IPS-18a (cell line): ENCODE measurements at regions not wholly inside any gene's neighbourhood (a gene's known extent, or its start where the extent isn't known, plus 50 kb on each side); places are given as distances from the start of the nearest gene placed in this dataset.

Experiments used
- H3K27ac ChIP-seq: one replicate; pipeline ENCODE4 v1.5.1; 2013; ENCODE audit warnings: low read length
- H3K27me3 ChIP-seq: one replicate; pipeline ENCODE4 v1.6.1; 2013; ENCODE audit warnings: mild to moderate bottlenecking, low read length; ENCODE audit not compliant: control insufficient read depth, insufficient read depth
- H3K36me3 ChIP-seq: one replicate; pipeline ENCODE4 v1.6.1; 2013; ENCODE audit warnings: low read depth, low read length; ENCODE audit not compliant: control insufficient read depth
- H3K4me1 ChIP-seq: one replicate; pipeline ENCODE4 v1.6.1; 2013; ENCODE audit warnings: low read depth, low read length; ENCODE audit not compliant: control insufficient read depth
- H3K4me3 ChIP-seq: one replicate; pipeline ENCODE4 v1.5.1; 2013; ENCODE audit warnings: low read length
- H3K9ac ChIP-seq: one replicate; pipeline ENCODE4 v1.6.1; 2013; ENCODE audit warnings: mild to moderate bottlenecking, low read length, moderate library complexity
- H3K9me3 ChIP-seq: one replicate; pipeline ENCODE4 v1.6.1; 2013; ENCODE audit warnings: low read depth, low read length; ENCODE audit not compliant: control insufficient read depth

- no peak overlapping the region for H3K9ac ChIP-seq
- no peaks in the 10 kb centered on the region for H3K36me3 ChIP-seq
- no peak overlapping the region for H3K4me3 ChIP-seq
- no peaks in the 10 kb centered on the region for H3K27me3 ChIP-seq
- no peaks in the 10 kb centered on the region for H3K9me3 ChIP-seq
- H3K4me1 ChIP-seq = peaks cover 4% of the 10 kb centered on the region
- H3K27ac ChIP-seq = no peak overlapping the region
Measured at GRCh38 chr11:110373051-110373702, 56.6 kb upstream of the FDX1 start.

GRCh38 chr11:110374921-110375320 is 54.8 kb upstream of the FDX1 start:
- no peaks in the 10 kb centered on the region for H3K36me3 ChIP-seq
- H3K9me3 ChIP-seq = no peaks in the 10 kb centered on the region
- no peak overlapping the region for H3K4me3 ChIP-seq
- peaks cover 4% of the 10 kb centered on the region for H3K4me1 ChIP-seq
- no peaks in the 10 kb centered on the region for H3K27me3 ChIP-seq
- H3K27ac ChIP-seq = no peak overlapping the region
- no peak overlapping the region for H3K9ac ChIP-seq

- H3K9ac ChIP-seq = no peak overlapping the region
- H3K4me1 ChIP-seq = peaks cover 4% of the 10 kb centered on the region
- H3K27ac ChIP-seq = no peak overlapping the region
- H3K36me3 ChIP-seq = no peaks in the 10 kb centered on the region
- H3K27me3 ChIP-seq = no peaks in the 10 kb centered on the region
- H3K9me3 ChIP-seq = no peaks in the 10 kb centered on the region
- H3K4me3 ChIP-seq = no peak overlapping the region
Measured at GRCh38 chr11:110375351-110375750, 54.4 kb upstream of the FDX1 start.

- H3K36me3 ChIP-seq = no peaks in the 10 kb centered on the region
- H3K27ac ChIP-seq = no peak overlapping the region
- no peak overlapping the region for H3K9ac ChIP-seq
Measured at GRCh38 chr11:110376021-110376420, 53.7 kb upstream of the FDX1 start.

GRCh38 chr11:110376711-110377324 is 52.9 kb upstream of the FDX1 start:
- H3K4me1 ChIP-seq = peaks cover 4% of the 10 kb centered on the region
- H3K4me3 ChIP-seq = no peak overlapping the region
- H3K9me3 ChIP-seq = no peaks in the 10 kb centered on the region
- H3K36me3 ChIP-seq = no peaks in the 10 kb centered on the region
- no peak overlapping the region for H3K9ac ChIP-seq
- H3K27ac ChIP-seq = no peak overlapping the region
- no peaks in the 10 kb centered on the region for H3K27me3 ChIP-seq

More at GRCh38 chr11:110376021-110376420, 53.7 kb upstream of the FDX1 start:
- Histone ChIP-seq H3K4me1 (peaks cover 4% of the 10 kb centered on the region), H3K4me3 (no peak overlapping the region), H3K27me3 (no peaks in the 10 kb centered on the region), H3K9me3 (no peaks in the 10 kb centered on the region)

GRCh38 chr11:110377434-110377833 is 52.3 kb upstream of the FDX1 start:
- no peaks in the 10 kb centered on the region for H3K36me3 ChIP-seq
- no peak overlapping the region for H3K27ac ChIP-seq
- H3K9ac ChIP-seq = no peak overlapping the region
- H3K27me3 ChIP-seq = no peaks in the 10 kb centered on the region
- no peak overlapping the region for H3K4me3 ChIP-seq
- no peaks in the 10 kb centered on the region for H3K9me3 ChIP-seq
- H3K4me1 ChIP-seq = peaks cover 4% of the 10 kb centered on the region

- Histone ChIP-seq H3K4me1 (peaks cover 4% of the 10 kb centered on the region), H3K4me3 (no peak overlapping the region), H3K9me3 (no peaks in the 10 kb centered on the region), H3K27me3 (no peaks in the 10 kb centered on the region), H3K36me3 (no peaks in the 10 kb centered on the region), H3K9ac (no peak overlapping the region), H3K27ac (no peak overlapping the region)
Measured at GRCh38 chr11:110379261-110379660, 50.5 kb upstream of the FDX1 start.

GRCh38 chr11:110379936-110380335 is 49.8 kb upstream of the FDX1 start:
- peaks cover 4% of the 10 kb centered on the region for H3K4me1 ChIP-seq
- H3K9me3 ChIP-seq = no peaks in the 10 kb centered on the region
- H3K36me3 ChIP-seq = no peaks in the 10 kb centered on the region
- H3K27ac ChIP-seq = no peak overlapping the region
- no peak overlapping the region for H3K9ac ChIP-seq
- H3K4me3 ChIP-seq = no peak overlapping the region
- no peaks in the 10 kb centered on the region for H3K27me3 ChIP-seq
